HEK293 (cell line): ENCODE measurements at regions not wholly inside any gene's neighbourhood (a gene's known extent, or its start where the extent isn't known, plus 50 kb on each side); places are given as distances from the start of the nearest gene placed in this dataset.
"Not testable (repeated sequence)": the region's sequence is repeated elsewhere in the genome, so short reads cannot be mapped to it uniquely, and the experiment has no call there.

Experiments used
- CTCF ChIA-PET: fragments of 350-600 bp; formaldehyde crosslinking; extraction: SDS; loops from one replicate; lab custom pipeline; 2021; ENCODE audit warnings: antibody characterized with exemption; lab: Yijun Ruan, JAX
- POLR2A ChIA-PET: fragments of 300-600 bp; formaldehyde crosslinking; extraction: SDS; loops from one replicate; lab custom pipeline; 2020; ENCODE audit warnings: antibody characterized with exemption, inconsistent platforms; lab: Yijun Ruan, JAX
- H3K27ac ChIP-seq: fragments of 200-500 bp; sonication (Bioruptor generic); 2 replicates; pipeline ENCODE4 v1.5.1; 2014; ENCODE audit warnings: low read depth, low read length, control low read depth, inconsistent platforms; ENCODE audit errors: extremely low read depth
- H3K36me3 ChIP-seq, 2 experiments: fragments of 200-500 bp in 1 of 2; sonication (Bioruptor generic) in 1 of 2; 1 replicate in 1 of 2; 2 replicates in 1 of 2; pipeline ENCODE4 v1.5.1; 2014 to 2017; ENCODE audit warnings: inconsistent platforms in 2 of 2, low read length in 2 of 2; ENCODE audit not compliant: control insufficient read depth in 2 of 2, insufficient read depth in 1 of 2
- H3K4me1 ChIP-seq: fragments of 200-500 bp; sonication (Bioruptor generic); 2 replicates; pipeline ENCODE4 v1.5.1; 2014; ENCODE audit warnings: mild to moderate bottlenecking, low read length, inconsistent platforms; ENCODE audit not compliant: control insufficient read depth, insufficient read depth
- H3K4me3 ChIP-seq: 2 replicates; pipeline ENCODE4 v1.5.1; 2011; ENCODE audit warnings: low read depth, mild to moderate bottlenecking, control low read depth, low read length, moderate library complexity
- H3K9me3 ChIP-seq: fragments of 200-500 bp; sonication (Bioruptor generic); 2 replicates; pipeline ENCODE4 v1.5.1; 2014; ENCODE audit warnings: low read depth, low read length, inconsistent platforms; ENCODE audit not compliant: control insufficient read depth, insufficient read depth
- GLIS2 ChIP-seq: fragments of 450-650 bp; formaldehyde crosslinking; IDR thresholded peaks from 2 replicates; pipeline ENCODE4 v1.5.1; 2016; ENCODE audit warnings: missing biosample characterization, missing genetic modification characterization
- PRDM1 ChIP-seq: fragments of 450-650 bp; formaldehyde crosslinking; IDR thresholded peaks from 2 replicates; pipeline ENCODE4; 2016; ENCODE audit warnings: missing biosample characterization, missing genetic modification characterization
- ZNF292 ChIP-seq: fragments of 450-650 bp; formaldehyde crosslinking; IDR thresholded peaks from 2 replicates; pipeline ENCODE4 v1.5.1; 2016; ENCODE audit warnings: low read depth, missing biosample characterization, missing genetic modification characterization, borderline replicate concordance
- ZNF311 ChIP-seq: fragments of 450-650 bp; formaldehyde crosslinking; IDR thresholded peaks from 2 replicates; pipeline ENCODE4 v1.5.1; 2017; ENCODE audit warnings: missing biosample characterization, missing genetic modification characterization, borderline replicate concordance
- ZNF558 ChIP-seq: fragments of 450-650 bp; formaldehyde crosslinking; IDR thresholded peaks from 2 replicates; pipeline ENCODE4 v1.5.1; 2016; ENCODE audit warnings: missing biosample characterization, missing genetic modification characterization
- TF ChIP-seq, protein P1 (sequence below): fragments of 450-650 bp; formaldehyde crosslinking; IDR thresholded peaks from 2 replicates; pipeline ENCODE4 v1.5.1; 2016; ENCODE audit warnings: missing biosample characterization, missing genetic modification characterization
- TF ChIP-seq, protein P2 (sequence below): fragments of 450-650 bp; formaldehyde crosslinking; IDR thresholded peaks from 2 replicates; pipeline ENCODE4 v1.5.1; 2016; ENCODE audit warnings: missing biosample characterization, missing genetic modification characterization, borderline replicate concordance
- TF ChIP-seq, protein P3 (sequence below): fragments of 450-650 bp; formaldehyde crosslinking; IDR thresholded peaks from 2 replicates; pipeline ENCODE4 v1.5.1; 2016; ENCODE audit warnings: missing biosample characterization, missing genetic modification characterization
- TF ChIP-seq, protein P4 (sequence below): fragments of 450-650 bp; formaldehyde crosslinking; IDR thresholded peaks from 2 replicates; pipeline ENCODE4 v1.5.1; 2016; ENCODE audit warnings: missing biosample characterization, missing genetic modification characterization

DNA sequence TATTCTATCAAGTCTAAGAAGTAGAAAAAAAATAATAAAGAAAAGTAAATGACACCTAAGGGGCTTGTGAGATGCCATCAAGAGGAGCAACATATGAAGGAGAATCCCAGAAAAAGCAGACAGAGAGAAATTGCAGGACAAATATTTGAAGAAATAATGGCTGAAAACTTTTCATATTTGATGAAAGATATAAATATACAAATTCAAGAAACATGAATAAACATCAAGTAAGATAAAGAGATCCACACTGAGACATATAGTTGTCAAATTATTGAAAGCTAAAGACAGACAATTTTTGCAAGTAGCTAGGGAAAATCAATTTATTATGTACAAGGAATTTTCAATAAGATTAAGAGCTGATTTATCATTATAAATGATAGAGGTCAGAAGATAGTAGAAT lies 558.0 kb downstream of the ZWINT start:
- TF ChIP-seq ZNF558 (tag by site-specific recombination) (peak; percentile 96), GLIS2 (no peak)
- TF ChIP-seq, protein P1, sequence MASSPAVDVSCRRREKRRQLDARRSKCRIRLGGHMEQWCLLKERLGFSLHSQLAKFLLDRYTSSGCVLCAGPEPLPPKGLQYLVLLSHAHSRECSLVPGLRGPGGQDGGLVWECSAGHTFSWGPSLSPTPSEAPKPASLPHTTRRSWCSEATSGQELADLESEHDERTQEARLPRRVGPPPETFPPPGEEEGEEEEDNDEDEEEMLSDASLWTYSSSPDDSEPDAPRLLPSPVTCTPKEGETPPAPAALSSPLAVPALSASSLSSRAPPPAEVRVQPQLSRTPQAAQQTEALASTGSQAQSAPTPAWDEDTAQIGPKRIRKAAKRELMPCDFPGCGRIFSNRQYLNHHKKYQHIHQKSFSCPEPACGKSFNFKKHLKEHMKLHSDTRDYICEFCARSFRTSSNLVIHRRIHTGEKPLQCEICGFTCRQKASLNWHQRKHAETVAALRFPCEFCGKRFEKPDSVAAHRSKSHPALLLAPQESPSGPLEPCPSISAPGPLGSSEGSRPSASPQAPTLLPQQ (tag by site-specific recombination), result no peak
- TF ChIP-seq, all 188 proteins: peak for 1
- no peaks in the 10 kb centered on the region for H3K9me3 ChIP-seq
- no peak overlapping the region for H3K4me3 ChIP-seq
- no peaks in the 10 kb centered on the region for H3K4me1 ChIP-seq
- H3K27ac ChIP-seq, result no peak overlapping the region
- no peaks in the 10 kb centered on the region for H3K36me3 ChIP-seq
- ChIA-PET POLR2A (no interaction called here), CTCF (no interaction called here)

DNA sequence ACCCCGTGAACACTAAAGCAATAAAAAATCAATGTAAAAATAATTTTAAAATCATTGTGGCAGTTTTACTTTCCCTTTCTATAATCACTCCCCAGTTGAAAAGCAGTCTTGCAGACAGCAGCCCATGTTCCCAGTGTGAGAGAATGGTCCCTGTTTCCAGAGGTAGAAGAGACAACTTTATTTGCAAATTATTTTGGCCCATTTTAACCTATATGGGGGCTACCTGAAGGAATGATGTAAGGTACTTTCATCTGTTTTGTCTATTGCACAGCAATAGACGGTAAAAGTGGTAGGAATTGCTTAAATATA lies 559.8 kb downstream of the ZWINT start:
- CTCF ChIA-PET, result no interaction called here

DNA sequence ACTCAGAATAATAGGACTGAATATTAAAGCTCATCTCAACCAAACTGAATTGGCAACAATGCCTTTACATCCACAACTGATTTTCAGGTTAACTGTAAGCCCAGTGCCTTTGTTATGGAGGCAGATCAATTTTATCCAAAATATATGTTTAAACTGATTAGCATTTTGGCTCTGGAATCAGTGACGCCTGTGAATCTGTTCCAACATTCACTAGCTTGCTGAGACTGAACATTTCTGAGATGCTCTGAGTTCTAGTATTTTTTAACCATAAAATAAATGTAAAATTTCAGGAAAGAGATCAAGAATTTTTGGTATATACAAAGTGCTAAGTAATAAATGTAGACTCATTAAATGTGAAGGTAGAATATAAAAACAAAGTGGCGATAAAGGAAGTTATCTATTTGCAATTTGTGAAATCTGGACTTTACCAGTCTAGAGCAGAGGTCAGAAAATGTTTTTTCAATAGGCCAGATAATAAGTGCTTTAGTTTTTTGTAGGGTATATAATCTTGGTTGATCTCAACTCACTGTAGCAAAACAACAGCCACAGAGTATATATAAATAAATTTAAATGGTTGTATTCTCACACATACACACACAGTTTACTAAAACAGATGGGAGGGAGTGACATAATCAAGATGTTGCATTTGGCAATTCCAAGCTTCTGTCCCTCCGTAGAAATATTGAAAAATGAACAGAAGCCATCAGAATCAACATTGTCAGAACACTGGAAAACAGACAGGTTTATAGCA lies 560.3 kb downstream of the ZWINT start:
- H3K4me1 ChIP-seq, result no peaks in the 10 kb centered on the region
- H3K36me3 ChIP-seq, result no peaks in the 10 kb centered on the region
- TF ChIP-seq ZNF292 (tag by site-specific recombination), result no peak
- H3K4me3 ChIP-seq, result no peak overlapping the region
- ChIA-PET CTCF (no interaction called here), POLR2A (no interaction called here)
- H3K9me3 ChIP-seq, result no peaks in the 10 kb centered on the region
- H3K27ac ChIP-seq, result no peak overlapping the region

More for the DNA sequence above, 559.8 kb downstream of the ZWINT start:
- Histone ChIP-seq H3K4me1 (no peaks in the 10 kb centered on the region), H3K4me3 (no peak overlapping the region), H3K27ac (no peak overlapping the region), H3K36me3 (no peaks in the 10 kb centered on the region), H3K9me3 (no peaks in the 10 kb centered on the region)
- TF ChIP-seq PRDM1, result no peak
- POLR2A ChIA-PET, result no interaction called here

DNA sequence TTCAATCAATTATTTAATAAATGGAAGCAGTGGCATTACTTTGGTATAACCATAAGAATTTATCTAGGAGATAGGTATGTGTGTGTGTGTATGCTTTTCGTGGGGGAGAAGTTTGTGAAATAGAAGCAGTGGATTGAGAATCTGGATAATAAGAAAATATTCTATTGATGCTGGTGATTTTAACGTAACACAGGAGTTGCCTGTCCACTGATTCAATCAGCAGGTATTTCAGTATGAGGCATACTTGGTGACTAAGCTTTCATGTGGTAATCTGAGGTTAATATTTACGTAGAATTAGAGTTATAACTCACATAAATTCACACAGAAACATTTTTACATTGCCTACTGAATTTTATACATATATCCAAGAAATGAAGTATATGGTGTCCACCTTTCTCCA lies 568.0 kb downstream of the ZWINT start:
- Histone ChIP-seq H3K9me3 (no peaks in the 10 kb centered on the region), H3K36me3 (no peaks in the 10 kb centered on the region), H3K4me3 (no peak overlapping the region), H3K27ac (no peak overlapping the region), H3K4me1 (no peaks in the 10 kb centered on the region)
- ChIA-PET CTCF (no interaction called here), POLR2A (no interaction called here)
- TF ChIP-seq, protein P2, sequence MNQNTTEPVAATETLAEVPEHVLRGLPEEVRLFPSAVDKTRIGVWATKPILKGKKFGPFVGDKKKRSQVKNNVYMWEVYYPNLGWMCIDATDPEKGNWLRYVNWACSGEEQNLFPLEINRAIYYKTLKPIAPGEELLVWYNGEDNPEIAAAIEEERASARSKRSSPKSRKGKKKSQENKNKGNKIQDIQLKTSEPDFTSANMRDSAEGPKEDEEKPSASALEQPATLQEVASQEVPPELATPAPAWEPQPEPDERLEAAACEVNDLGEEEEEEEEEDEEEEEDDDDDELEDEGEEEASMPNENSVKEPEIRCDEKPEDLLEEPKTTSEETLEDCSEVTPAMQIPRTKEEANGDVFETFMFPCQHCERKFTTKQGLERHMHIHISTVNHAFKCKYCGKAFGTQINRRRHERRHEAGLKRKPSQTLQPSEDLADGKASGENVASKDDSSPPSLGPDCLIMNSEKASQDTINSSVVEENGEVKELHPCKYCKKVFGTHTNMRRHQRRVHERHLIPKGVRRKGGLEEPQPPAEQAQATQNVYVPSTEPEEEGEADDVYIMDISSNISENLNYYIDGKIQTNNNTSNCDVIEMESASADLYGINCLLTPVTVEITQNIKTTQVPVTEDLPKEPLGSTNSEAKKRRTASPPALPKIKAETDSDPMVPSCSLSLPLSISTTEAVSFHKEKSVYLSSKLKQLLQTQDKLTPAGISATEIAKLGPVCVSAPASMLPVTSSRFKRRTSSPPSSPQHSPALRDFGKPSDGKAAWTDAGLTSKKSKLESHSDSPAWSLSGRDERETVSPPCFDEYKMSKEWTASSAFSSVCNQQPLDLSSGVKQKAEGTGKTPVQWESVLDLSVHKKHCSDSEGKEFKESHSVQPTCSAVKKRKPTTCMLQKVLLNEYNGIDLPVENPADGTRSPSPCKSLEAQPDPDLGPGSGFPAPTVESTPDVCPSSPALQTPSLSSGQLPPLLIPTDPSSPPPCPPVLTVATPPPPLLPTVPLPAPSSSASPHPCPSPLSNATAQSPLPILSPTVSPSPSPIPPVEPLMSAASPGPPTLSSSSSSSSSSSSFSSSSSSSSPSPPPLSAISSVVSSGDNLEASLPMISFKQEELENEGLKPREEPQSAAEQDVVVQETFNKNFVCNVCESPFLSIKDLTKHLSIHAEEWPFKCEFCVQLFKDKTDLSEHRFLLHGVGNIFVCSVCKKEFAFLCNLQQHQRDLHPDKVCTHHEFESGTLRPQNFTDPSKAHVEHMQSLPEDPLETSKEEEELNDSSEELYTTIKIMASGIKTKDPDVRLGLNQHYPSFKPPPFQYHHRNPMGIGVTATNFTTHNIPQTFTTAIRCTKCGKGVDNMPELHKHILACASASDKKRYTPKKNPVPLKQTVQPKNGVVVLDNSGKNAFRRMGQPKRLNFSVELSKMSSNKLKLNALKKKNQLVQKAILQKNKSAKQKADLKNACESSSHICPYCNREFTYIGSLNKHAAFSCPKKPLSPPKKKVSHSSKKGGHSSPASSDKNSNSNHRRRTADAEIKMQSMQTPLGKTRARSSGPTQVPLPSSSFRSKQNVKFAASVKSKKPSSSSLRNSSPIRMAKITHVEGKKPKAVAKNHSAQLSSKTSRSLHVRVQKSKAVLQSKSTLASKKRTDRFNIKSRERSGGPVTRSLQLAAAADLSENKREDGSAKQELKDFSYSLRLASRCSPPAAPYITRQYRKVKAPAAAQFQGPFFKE (tag by site-specific recombination), result no peak
- TF ChIP-seq, protein P3, sequence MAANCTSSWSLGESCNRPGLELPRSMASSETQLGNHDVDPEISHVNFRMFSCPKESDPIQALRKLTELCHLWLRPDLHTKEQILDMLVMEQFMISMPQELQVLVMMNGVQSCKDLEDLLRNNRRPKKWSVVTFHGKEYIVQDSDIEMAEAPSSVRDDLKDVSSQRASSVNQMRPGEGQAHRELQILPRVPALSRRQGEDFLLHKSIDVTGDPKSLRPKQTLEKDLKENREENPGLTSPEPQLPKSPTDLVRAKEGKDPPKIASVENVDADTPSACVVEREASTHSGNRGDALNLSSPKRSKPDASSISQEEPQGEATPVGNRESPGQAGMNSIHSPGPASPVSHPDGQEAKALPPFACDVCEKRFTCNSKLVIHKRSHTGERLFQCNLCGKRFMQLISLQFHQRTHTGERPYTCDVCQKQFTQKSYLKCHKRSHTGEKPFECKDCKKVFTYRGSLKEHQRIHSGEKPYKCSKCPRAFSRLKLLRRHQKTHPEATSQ (tag by site-specific recombination), result no peak
- no peak for TF ChIP-seq ZNF311 (tag by site-specific recombination)
- TF ChIP-seq, protein P4, sequence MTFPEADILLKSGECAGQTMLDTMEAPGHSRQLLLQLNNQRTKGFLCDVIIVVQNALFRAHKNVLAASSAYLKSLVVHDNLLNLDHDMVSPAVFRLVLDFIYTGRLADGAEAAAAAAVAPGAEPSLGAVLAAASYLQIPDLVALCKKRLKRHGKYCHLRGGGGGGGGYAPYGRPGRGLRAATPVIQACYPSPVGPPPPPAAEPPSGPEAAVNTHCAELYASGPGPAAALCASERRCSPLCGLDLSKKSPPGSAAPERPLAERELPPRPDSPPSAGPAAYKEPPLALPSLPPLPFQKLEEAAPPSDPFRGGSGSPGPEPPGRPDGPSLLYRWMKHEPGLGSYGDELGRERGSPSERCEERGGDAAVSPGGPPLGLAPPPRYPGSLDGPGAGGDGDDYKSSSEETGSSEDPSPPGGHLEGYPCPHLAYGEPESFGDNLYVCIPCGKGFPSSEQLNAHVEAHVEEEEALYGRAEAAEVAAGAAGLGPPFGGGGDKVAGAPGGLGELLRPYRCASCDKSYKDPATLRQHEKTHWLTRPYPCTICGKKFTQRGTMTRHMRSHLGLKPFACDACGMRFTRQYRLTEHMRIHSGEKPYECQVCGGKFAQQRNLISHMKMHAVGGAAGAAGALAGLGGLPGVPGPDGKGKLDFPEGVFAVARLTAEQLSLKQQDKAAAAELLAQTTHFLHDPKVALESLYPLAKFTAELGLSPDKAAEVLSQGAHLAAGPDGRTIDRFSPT (tag by site-specific recombination), result no peak

DNA sequence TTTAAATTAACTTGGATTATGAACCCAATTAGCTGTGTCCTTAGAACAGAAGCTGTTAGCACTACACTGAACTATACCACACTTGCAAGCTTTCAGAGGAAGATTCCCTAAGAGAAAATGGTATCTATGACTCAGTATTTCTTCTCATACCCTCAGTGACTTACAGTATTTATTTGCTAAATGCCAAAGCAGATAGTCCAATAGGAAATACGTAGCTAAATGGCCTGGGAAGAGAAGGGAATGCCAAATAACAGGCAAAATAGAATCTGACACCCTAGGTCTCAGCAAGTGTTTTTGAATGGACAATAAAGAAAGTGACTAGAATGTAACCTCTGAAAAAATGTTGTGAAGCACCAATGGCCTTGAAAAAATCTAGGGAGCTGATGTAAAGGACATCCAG lies 570.8 kb downstream of the ZWINT start:
- H3K9me3 ChIP-seq, POLR2A ChIA-PET, CTCF ChIA-PET, H3K4me1 ChIP-seq, H3K27ac ChIP-seq, H3K36me3 ChIP-seq, H3K4me3 ChIP-seq: not testable (repeated sequence)
